ENCODE measurements at regions not wholly inside any gene's neighbourhood (a gene's known extent, or its start where the extent isn't known, plus 50 kb on each side); places are given as distances from the start of the nearest gene placed in this dataset.

DNA sequence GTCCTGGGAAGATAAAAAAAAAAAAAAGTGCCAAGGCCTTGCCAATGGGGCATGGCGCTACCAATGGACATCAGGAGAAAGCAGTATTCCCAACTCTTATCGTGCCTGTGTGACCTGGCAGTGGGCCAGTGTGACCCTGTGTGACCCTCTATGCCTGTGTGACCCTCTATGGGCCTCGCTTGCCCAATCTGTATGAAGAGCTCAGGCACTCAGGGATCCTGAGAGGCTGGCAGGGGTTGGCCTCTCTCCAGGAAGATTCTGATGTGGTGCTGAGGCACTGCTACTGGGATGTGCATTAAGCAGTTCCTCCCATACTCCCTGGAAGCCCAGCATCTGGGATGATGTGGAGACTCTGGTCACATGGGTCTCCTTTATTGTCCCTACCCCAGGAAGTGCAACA, 179.2 kb downstream of the MACROH2A1 start:
- no peaks in the 10 kb centered on the region for H3K9me2 ChIP-seq
- no peak overlapping the region for H3K4me2 ChIP-seq
- ChIA-PET POLR2A (no interaction called here), CTCF (interaction anchor here (0.6 to 1.4 kb wide), 2 partner anchors 17 to 112 kb away, joined by 3 to 4 read pairs; no protein-coding TSS in a partner anchor)
- no peaks in the 10 kb centered on the region for H3K36me3 ChIP-seq (replicated peaks in 1 of 2; ENCODE audit: control insufficient read depth in 1 of 2, insufficient read depth in 2 of 2, low read length in 1 of 2)
- peaks cover 0 to 6% of the 10 kb centered on the region in 2 experiments; a peak in 1 of 4 replicates for H3K4me1 ChIP-seq (ENCODE audit: control insufficient read depth in 1 of 2, insufficient read depth in 2 of 2, low read depth in 1 of 2, low read length in 1 of 2)
- WGBS (ENCODE audit: low lambda C conversion rate), result 75% methylated on average over 2 of the region's 3 CpGs
- H3K27ac ChIP-seq (ENCODE audit: low read depth in 2 of 2, low read length in 1 of 2), result no peak overlapping the region
- H3K9me3 ChIP-seq, result no peaks in the 10 kb centered on the region
- DNase-seq, result no peak
- H3K27me3 ChIP-seq (ENCODE audit: insufficient read depth), result no peaks in the 10 kb centered on the region
- H4K20me1 ChIP-seq (ENCODE audit: insufficient read depth), result no peaks in the 10 kb centered on the region
- TF ChIP-seq SMC3 (IDR thresholded peaks at IDR 0.05; ENCODE audit: low read depth, low read length) (no peak), CHD2 (IDR thresholded peaks at IDR 0.05; ENCODE audit: low read length, partially characterized antibody) (no peak), NFIC (IDR thresholded peaks at IDR 0.05; ENCODE audit: borderline replicate concordance) (no peak), GABPA (IDR thresholded peaks at IDR 0.05; ENCODE audit: low read depth) (no peak)
- TF ChIP-seq, protein P1, sequence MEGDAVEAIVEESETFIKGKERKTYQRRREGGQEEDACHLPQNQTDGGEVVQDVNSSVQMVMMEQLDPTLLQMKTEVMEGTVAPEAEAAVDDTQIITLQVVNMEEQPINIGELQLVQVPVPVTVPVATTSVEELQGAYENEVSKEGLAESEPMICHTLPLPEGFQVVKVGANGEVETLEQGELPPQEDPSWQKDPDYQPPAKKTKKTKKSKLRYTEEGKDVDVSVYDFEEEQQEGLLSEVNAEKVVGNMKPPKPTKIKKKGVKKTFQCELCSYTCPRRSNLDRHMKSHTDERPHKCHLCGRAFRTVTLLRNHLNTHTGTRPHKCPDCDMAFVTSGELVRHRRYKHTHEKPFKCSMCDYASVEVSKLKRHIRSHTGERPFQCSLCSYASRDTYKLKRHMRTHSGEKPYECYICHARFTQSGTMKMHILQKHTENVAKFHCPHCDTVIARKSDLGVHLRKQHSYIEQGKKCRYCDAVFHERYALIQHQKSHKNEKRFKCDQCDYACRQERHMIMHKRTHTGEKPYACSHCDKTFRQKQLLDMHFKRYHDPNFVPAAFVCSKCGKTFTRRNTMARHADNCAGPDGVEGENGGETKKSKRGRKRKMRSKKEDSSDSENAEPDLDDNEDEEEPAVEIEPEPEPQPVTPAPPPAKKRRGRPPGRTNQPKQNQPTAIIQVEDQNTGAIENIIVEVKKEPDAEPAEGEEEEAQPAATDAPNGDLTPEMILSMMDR (IDR thresholded peaks at IDR 0.05), result no peak
- no peaks in the 10 kb centered on the region for H3F3A ChIP-seq (replicated peaks; ENCODE audit: insufficient read depth)
- no peaks in the 10 kb centered on the region for H3K79me2 ChIP-seq (ENCODE audit: insufficient read depth)
- H2AFZ ChIP-seq (ENCODE audit: low read depth), result no peak overlapping the region
- no peak overlapping the region for H3K9ac ChIP-seq
- H3K4me3 ChIP-seq (ENCODE audit: low read depth in 2 of 2, low read length in 1 of 2), result no peak overlapping the region

DNA sequence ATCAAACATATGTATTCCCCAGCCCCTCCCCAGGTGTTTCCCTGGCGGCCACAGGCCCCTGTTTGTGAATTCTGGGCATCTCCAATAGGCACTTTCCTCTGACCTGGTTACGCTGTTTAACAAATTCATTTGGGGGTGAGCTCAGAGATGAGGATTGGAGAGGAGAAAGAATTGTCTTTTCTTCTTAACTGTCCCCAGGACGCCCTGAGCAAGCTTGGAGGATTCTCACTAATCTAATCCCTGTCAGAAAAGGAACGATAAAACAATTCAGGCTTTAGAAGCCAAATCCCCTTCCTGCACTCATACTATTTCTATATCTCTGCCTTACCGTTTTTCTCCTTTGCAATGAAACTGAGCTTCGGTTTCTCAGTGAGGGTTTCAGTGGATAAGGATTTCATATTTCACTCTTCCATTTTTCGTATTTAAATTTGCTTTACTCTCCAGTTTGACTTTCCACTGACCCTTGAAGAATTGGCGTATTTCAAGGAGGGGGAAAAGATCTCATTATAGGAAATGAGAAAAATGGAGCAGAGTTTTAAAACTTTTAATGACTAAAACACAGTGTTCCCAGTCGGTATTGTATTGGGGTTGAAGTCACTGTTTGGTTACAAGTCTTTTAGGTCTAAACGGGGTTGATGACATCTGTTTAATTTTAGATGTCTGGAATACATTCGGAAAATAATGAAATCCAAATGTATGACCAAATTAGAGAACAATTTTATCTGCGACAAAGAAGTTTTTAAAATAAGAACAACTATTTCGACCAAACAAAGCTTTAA, 180.1 kb downstream of the MACROH2A1 start:
- Histone ChIP-seq H3F3A (replicated peaks; ENCODE audit: insufficient read depth) (no peaks in the 10 kb centered on the region), H3K36me3 (replicated peaks in 1 of 2; ENCODE audit: control insufficient read depth in 1 of 2, insufficient read depth in 2 of 2, low read length in 1 of 2) (no peaks in the 10 kb centered on the region), H3K9me3 (no peaks in the 10 kb centered on the region), H3K27ac (ENCODE audit: low read depth in 2 of 2, low read length in 1 of 2) (no peak overlapping the region), H3K9ac (no peak overlapping the region), H3K79me2 (ENCODE audit: insufficient read depth) (no peaks in the 10 kb centered on the region), H2AFZ (ENCODE audit: low read depth) (no peak overlapping the region), H3K4me1 (ENCODE audit: control insufficient read depth in 1 of 2, insufficient read depth in 2 of 2, low read depth in 1 of 2, low read length in 1 of 2) (peaks cover 0 to 6% of the 10 kb centered on the region in 2 experiments; a peak in 1 of 4 replicates), H4K20me1 (ENCODE audit: insufficient read depth) (no peaks in the 10 kb centered on the region), H3K4me2 (no peak overlapping the region), H3K9me2 (no peaks in the 10 kb centered on the region), H3K27me3 (ENCODE audit: insufficient read depth) (no peaks in the 10 kb centered on the region), H3K4me3 (ENCODE audit: low read depth in 2 of 2, low read length in 1 of 2) (no peak overlapping the region)
- DNase-seq, result no peak
- CTCF ChIA-PET, result interaction anchor here (0.6 to 1.4 kb wide), 4 partner anchors 15 to 114 kb away, joined by 3 to 4 read pairs (median 4); no protein-coding TSS in a partner anchor
- TF ChIP-seq EP300 (IDR thresholded peaks at IDR 0.05; ENCODE audit: borderline replicate concordance in 1 of 2, low read depth in 1 of 2, low read length in 1 of 2) (no peak), TAF1 (IDR thresholded peaks at IDR 0.05; ENCODE audit: borderline replicate concordance, low read depth, low read length) (no peak), MEF2A (IDR thresholded peaks at IDR 0.05; ENCODE audit: borderline replicate concordance, low read depth) (no peak), YY1 (IDR thresholded peaks at IDR 0.05; ENCODE audit: low read depth) (no peak), SMC3 (IDR thresholded peaks at IDR 0.05; ENCODE audit: low read depth, low read length) (no peak), GABPA (IDR thresholded peaks at IDR 0.05; ENCODE audit: low read depth) (no peak), JUND (IDR thresholded peaks at IDR 0.05) (no peak), RAD21 (IDR thresholded peaks at IDR 0.05; ENCODE audit: low read length) (no peak), NRF1 (IDR thresholded peaks at IDR 0.05; ENCODE audit: low read depth, low read length) (no peak), RXRA (IDR thresholded peaks at IDR 0.05; ENCODE audit: borderline replicate concordance, low read depth) (no peak), RFX5 (IDR thresholded peaks at IDR 0.05; ENCODE audit: low read length) (no peak), POLR2AphosphoS5 (IDR thresholded peaks at IDR 0.05; ENCODE audit: low read depth, low read length) (no peak), MXI1 (IDR thresholded peaks at IDR 0.05; ENCODE audit: low read depth, low read length) (no peak), TCF12 (IDR thresholded peaks at IDR 0.05) (no peak)
- TF ChIP-seq, protein P2, sequence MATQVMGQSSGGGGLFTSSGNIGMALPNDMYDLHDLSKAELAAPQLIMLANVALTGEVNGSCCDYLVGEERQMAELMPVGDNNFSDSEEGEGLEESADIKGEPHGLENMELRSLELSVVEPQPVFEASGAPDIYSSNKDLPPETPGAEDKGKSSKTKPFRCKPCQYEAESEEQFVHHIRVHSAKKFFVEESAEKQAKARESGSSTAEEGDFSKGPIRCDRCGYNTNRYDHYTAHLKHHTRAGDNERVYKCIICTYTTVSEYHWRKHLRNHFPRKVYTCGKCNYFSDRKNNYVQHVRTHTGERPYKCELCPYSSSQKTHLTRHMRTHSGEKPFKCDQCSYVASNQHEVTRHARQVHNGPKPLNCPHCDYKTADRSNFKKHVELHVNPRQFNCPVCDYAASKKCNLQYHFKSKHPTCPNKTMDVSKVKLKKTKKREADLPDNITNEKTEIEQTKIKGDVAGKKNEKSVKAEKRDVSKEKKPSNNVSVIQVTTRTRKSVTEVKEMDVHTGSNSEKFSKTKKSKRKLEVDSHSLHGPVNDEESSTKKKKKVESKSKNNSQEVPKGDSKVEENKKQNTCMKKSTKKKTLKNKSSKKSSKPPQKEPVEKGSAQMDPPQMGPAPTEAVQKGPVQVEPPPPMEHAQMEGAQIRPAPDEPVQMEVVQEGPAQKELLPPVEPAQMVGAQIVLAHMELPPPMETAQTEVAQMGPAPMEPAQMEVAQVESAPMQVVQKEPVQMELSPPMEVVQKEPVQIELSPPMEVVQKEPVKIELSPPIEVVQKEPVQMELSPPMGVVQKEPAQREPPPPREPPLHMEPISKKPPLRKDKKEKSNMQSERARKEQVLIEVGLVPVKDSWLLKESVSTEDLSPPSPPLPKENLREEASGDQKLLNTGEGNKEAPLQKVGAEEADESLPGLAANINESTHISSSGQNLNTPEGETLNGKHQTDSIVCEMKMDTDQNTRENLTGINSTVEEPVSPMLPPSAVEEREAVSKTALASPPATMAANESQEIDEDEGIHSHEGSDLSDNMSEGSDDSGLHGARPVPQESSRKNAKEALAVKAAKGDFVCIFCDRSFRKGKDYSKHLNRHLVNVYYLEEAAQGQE (IDR thresholded peaks at IDR 0.05; ENCODE audit: low read depth, low read length), result no peak
- TF ChIP-seq, protein P1 (IDR thresholded peaks at IDR 0.05), result no peak
- POLR2A ChIA-PET, result no interaction called here
- WGBS (ENCODE audit: low lambda C conversion rate), result 73% methylated on average over 13 of the region's 13 CpGs
